HG03060 (cell line): ENCODE measurements at regions not wholly inside any gene's neighbourhood (a gene's known extent, or its start where the extent isn't known, plus 50 kb on each side); places are given as distances from the start of the nearest gene placed in this dataset.

Experiments
- ATAC-seq: cut with Tn5 transposase; IDR thresholded peaks from one replicate; pipeline ENCODE4 v1.9.1; 2021; ENCODE audit warnings: low read depth, moderate number of reproducible peaks; ENCODE audit not compliant: unreplicated experiment

GRCh38 chr9:16356196-16356765, 514.2 kb downstream of the BNC2 start:
- ATAC-seq = no peak

GRCh38 chr9:16357828-16358227, 512.6 kb downstream of the BNC2 start:
- ATAC-seq = no peak

- ATAC-seq = no peak
Observed at GRCh38 chr9:16358751-16359150, 511.7 kb downstream of the BNC2 start.
